RWPE1 (cell line): ENCODE measurements at regions not wholly inside any gene's neighbourhood (a gene's known extent, or its start where the extent isn't known, plus 50 kb on each side); places are given as distances from the start of the nearest gene placed in this dataset.
"Not testable (repeated sequence)": the region's sequence is repeated elsewhere in the genome, so short reads cannot be mapped to it uniquely, and the experiment has no call there.

ENCODE experiments used
- CTCF ChIA-PET: fragments of 350-600 bp; sonication (Branson Sonifier 250); formaldehyde crosslinking; extraction: SDS; loops from one replicate; lab custom pipeline; 2021; lab: Yijun Ruan, JAX
- POLR2A ChIA-PET: fragments of 400-600 bp; formaldehyde crosslinking; extraction: SDS; loops from one replicate; lab custom pipeline; 2020; ENCODE audit warnings: antibody characterized with exemption; ENCODE audit not compliant: low non-redundant PET; lab: Yijun Ruan, JAX
- DNase-seq: peaks from one replicate; pipeline ENCODE4 v3.0.0; 2012; ENCODE audit warnings: low spot score
- H3K27ac ChIP-seq: fragments of 450-650 bp; 2 replicates; pipeline ENCODE4 v1.5.1; 2017
- TF ChIP-seq, protein P1 (sequence below): fragments of 450-650 bp; conservative IDR thresholded peaks from 2 replicates; pipeline ENCODE4 v1.5.1; 2017; ENCODE audit warnings: low read depth, mild to moderate bottlenecking

- TF ChIP-seq, protein P1, sequence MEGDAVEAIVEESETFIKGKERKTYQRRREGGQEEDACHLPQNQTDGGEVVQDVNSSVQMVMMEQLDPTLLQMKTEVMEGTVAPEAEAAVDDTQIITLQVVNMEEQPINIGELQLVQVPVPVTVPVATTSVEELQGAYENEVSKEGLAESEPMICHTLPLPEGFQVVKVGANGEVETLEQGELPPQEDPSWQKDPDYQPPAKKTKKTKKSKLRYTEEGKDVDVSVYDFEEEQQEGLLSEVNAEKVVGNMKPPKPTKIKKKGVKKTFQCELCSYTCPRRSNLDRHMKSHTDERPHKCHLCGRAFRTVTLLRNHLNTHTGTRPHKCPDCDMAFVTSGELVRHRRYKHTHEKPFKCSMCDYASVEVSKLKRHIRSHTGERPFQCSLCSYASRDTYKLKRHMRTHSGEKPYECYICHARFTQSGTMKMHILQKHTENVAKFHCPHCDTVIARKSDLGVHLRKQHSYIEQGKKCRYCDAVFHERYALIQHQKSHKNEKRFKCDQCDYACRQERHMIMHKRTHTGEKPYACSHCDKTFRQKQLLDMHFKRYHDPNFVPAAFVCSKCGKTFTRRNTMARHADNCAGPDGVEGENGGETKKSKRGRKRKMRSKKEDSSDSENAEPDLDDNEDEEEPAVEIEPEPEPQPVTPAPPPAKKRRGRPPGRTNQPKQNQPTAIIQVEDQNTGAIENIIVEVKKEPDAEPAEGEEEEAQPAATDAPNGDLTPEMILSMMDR = no peak
- POLR2A ChIA-PET = no interaction called here
- no peak for DNase-seq
- H3K27ac ChIP-seq = no peak overlapping the region
- CTCF ChIA-PET = interaction anchor here (0.6 kb wide), 1 partner anchor 490 kb away, joined by 3 read pairs; no protein-coding TSS in a partner anchor
These were observed 249.1 kb downstream of the ADGRD1 start for GRCh38 chr12:131202592-131203378.

GRCh38 chr12:131203666-131204415, 250.1 kb downstream of the ADGRD1 start:
- ChIA-PET POLR2A (no interaction called here), CTCF (no interaction called here)

GRCh38 chr12:131204416-131205274, 250.9 kb downstream of the ADGRD1 start:
- H3K27ac ChIP-seq = no peak overlapping the region
- no peak for DNase-seq
- TF ChIP-seq, protein P1 = no peak
- ChIA-PET POLR2A (no interaction called here), CTCF (interaction anchor here (0.6 kb wide), 1 partner anchor 101 kb away, joined by 3 read pairs; no protein-coding TSS in a partner anchor)

More at GRCh38 chr12:131203666-131204415, 250.1 kb downstream of the ADGRD1 start:
- H3K27ac ChIP-seq = no peak overlapping the region
- no peak for DNase-seq
- TF ChIP-seq, protein P1 = no peak

- DNase-seq, POLR2A ChIA-PET, H3K27ac ChIP-seq: not testable (repeated sequence)
- CTCF ChIA-PET = interaction anchor here (0.6 kb wide), 1 partner anchor 101 kb away, joined by 3 read pairs; no protein-coding TSS in a partner anchor
These were observed 251.7 kb downstream of the ADGRD1 start for GRCh38 chr12:131205275-131205933.

- CTCF ChIA-PET, DNase-seq, POLR2A ChIA-PET, H3K27ac ChIP-seq: not testable (repeated sequence)
These were observed 253.1 kb downstream of the ADGRD1 start for GRCh38 chr12:131206630-131207299.

DNA sequence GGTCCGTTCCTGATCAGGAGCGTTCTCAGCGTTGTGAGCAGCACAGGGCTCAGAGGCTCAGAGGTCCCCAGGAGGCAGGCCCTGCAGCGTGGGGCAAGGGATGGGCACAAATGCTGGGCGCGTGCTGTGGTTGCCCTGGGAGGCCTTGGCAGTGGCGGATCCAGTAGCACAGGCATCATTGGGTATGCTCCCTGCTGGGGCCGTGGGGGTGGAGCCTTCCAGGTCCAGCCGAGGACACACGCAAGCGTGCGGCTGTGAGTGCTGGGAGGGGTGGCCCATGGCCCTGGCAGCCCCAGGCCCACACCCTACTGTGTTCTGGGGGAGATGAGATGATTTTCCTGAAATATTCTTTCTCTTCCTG, 253.6 kb downstream of the ADGRD1 start:
- CTCF ChIA-PET, H3K27ac ChIP-seq, DNase-seq, POLR2A ChIA-PET: not testable (repeated sequence)

DNA sequence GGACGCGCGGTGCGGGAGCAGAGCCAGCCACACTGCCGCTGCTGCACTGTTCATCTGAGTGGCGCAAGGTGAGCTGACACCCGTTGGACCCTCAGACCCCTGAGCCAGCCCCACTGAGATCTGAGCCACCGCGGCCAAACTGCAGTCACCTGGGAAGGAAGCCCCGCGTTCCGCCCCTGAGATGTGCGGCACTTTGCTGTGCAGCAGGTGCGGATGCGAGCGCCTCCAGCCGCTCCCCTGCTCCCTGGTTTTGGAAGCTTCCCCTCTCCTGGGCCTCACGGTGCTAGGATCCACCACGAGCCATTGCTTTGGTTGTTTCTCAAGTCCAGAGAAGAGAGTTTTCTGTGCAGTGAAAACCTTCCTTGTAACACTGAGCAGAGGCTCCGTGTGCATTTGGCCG, 254.1 kb downstream of the ADGRD1 start:
- DNase-seq, H3K27ac ChIP-seq, CTCF ChIA-PET, POLR2A ChIA-PET: not testable (repeated sequence)

GRCh38 chr12:131208425-131208824, 254.7 kb downstream of the ADGRD1 start:
- no peak overlapping the region for H3K27ac ChIP-seq
- CTCF ChIA-PET = no interaction called here
- DNase-seq = no peak
- TF ChIP-seq, protein P1 = no peak
- POLR2A ChIA-PET = no interaction called here
